Amniotic epithelial cell (primary cell): ENCODE measurements at regions not wholly inside any gene's neighbourhood (a gene's known extent, or its start where the extent isn't known, plus 50 kb on each side); places are given as distances from the start of the nearest gene placed in this dataset.
"Not testable (repeated sequence)": the region's sequence is repeated elsewhere in the genome, so short reads cannot be mapped to it uniquely, and the experiment has no call there.

Experiments
- DNase-seq: peaks from one replicate; pipeline ENCODE4 v3.0.0-alpha.2; 2010; ENCODE audit warnings: low read depth

DNA sequence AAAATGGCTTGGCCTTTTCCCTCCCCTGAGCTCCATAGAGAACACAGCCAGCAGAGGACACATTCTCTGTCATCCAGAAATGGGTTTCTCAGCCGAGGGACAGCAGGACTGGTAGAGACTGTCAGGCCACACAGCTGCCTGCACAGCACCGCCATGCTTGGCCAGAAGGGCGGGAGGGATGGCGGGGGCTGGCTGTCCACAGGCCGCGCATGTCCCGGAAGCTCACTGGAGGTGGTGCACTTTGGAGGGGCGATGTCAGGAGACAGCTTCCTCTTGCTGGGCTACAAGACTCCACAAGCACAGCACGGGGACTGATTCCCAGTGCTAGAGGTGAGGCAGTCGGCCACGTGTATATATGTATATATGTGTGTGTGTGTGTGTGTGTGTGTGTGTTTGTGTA is 125.3 kb downstream of the GOLGA6L4 start:
- not testable (repeated sequence) for DNase-seq

DNA sequence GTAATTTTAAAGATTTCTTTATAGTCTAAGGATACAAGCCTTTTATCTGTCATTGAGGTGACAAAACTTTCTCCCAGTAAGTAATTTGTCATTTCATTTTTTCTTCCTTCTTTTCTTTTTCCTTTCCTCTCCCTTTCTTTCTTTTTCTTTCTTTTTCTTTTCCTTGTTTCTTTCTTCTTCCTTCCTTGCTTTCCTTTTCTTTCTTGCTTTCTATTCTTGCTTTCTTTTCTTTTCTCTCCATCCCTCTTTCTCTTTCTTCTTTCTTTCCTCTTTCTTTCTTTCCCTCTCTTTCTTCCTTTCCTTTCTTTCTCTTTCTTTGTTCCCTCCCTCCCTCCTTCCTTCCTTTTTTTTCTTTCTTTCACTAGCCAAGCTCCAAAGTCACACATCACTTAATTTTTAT is 148.8 kb downstream of the GOLGA6L4 start:
- not testable (repeated sequence) for DNase-seq

DNA sequence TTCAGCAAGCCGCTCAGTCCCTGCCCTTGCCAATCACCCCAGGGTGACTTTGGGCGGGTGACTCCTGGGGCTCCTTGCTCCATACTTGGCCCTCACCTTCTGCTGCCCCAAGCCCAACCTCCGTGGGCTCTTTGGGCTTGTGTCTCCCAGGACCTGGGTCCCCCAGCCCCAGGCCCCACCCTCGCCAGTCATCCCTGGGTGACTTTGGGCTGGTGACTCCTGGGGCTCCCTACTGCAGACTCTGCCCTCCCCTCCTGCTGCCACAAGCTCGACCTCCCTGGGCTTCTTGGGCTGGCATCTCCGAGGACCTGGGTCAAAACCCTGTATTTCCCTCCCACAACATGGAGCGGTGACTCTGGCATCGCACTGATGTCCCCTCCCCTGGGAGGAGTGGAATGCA is 151.5 kb downstream of the GOLGA6L4 start:
- no peak for DNase-seq

DNA sequence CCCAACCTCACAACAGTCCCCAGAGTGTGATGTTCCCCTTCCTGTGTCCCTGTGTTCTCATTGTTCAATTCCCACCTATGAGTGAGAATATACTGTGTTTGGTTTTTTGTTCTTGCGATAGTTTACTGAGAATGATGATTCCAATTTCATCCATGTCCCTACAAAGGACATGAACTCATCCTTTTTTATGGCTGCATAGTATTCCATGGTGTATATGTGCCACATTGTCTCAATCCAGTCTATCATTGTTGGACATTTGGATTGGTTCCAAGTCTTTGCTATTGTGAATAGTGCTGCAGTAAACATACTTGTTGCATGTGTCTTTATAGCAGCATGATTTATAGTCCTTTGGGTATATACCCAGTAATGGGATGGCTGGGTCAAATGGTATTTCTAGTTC is 152.6 kb downstream of the GOLGA6L4 start:
- DNase-seq = not testable (repeated sequence)

DNA sequence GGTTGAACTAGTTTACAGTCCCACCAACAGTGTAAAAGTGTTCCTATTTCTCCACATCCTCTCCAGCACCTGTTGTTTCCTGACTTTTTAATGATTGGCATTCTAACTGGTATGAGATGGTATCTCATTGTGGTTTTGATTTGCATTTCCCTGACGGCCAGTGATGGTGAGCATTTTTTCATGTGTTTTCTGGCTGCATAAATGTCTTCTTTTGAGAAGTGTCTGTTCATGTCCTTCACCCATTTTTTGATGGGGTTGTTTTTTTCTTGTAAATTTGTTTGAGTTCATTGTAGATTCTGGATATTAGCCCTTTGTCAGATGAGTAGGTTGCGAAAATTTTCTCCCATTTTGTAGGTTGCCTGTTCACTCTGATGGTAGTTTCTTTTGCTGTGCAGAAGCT is 153.1 kb downstream of the GOLGA6L4 start:
- not testable (repeated sequence) for DNase-seq

DNA sequence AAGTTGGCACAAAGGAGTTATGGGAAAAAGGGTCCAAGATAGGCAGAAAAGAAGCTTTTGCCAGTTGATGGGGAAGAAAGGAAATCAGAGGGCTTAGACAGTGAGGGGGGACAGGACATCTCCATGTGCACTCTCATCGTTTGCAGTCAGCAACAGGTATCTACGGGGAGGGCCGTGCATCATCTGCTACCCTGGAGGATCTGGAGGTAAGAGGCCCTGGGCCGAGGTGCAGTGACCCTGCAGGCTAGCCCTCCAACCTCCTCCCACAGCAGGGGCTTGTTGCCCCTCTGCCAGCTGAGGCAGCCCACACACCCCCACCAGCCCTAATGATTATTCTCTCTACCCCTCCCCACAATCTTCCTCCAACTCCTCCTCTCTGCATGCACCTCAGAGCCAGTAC is 154.8 kb downstream of the GOLGA6L4 start:
- DNase-seq = not testable (repeated sequence)

DNA sequence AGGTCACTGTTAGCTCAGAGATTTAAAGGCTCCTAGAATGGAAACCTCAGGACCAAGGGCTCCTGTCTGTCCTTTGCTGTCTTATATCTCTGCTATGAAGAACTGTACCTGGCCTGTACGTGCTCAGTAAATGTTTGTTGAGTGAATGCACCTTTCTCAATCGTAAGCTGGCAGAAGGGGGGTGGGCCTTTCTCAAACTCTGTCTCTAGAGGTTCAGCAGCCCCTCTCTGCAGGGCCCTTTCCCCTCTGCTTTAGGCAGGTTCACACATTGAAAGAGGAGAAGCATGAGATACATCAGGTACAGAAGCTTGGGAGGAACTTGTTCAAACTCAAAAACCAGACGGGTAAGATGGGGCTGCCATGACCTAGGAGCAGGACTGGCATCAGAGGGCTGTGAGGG is 155.6 kb downstream of the GOLGA6L4 start:
- no peak for DNase-seq

DNA sequence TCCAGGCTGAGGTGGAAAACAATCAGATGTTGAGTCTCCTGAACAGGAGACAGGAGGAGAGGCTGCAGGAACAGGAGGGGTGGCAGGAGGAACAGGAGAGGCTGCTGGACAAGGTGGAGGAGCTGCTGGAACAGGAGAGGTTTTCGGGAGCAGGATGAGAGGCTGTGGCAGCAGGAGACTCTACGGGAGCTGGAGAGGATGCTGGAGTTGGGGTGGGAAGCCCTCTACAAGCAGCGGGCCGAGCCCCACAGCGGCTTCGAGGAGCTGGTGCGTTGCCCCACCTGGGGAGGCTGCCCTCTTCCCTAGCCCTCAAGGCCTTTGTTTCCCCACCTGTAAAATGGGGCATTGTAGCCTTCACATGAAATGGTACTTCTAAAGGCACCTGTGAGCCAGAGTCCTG is 156.4 kb downstream of the GOLGA6L4 start:
- not testable (repeated sequence) for DNase-seq

DNA sequence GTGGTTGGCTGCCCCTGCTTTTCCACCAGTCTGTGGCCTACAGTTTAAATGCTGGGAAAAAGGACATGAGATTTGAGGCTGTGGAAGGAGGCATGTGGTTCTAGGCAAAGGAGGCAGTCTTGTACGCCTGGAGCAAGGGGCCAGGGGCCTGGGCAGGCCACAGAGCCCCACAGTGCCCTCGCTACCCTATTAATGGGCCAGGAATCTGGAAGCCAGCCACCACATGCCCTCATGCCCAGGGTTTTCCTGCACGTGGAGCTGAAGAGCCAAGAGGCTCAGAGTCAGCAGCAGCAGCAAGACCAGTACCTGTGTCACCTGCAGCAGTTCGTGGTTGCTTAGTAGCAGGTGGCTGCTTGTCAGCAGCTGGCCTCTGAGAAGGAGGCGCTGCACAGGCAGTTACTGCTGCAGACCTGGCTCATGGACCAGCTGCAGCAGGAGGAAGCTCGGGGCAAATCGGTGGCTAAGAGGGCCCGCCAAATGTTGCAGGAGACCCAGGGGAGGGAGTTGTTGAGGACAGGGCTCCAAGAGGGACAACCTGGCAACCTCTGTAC is 157.9 kb downstream of the GOLGA6L4 start:
- DNase-seq = not testable (repeated sequence)

DNA sequence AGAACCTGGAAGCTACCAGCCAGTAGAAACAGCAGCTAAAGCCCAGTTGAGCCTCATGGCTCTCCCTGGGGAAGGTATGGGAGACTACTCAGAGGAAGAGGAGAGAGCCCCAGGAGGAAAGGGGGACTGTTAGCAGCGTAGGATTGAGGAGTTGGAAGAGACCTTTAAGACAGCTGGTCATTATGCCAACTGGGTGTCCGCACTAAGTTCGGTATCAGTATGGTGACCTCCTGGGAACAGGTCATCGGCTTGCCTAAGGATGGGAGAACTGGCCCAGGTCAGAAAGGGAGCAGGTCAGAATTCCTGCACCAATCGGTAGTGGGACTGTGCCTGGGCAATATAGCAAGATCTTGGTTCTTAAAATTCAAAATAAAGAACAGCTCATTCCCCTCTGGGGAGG is 158.4 kb downstream of the GOLGA6L4 start:
- not testable (repeated sequence) for DNase-seq

DNA sequence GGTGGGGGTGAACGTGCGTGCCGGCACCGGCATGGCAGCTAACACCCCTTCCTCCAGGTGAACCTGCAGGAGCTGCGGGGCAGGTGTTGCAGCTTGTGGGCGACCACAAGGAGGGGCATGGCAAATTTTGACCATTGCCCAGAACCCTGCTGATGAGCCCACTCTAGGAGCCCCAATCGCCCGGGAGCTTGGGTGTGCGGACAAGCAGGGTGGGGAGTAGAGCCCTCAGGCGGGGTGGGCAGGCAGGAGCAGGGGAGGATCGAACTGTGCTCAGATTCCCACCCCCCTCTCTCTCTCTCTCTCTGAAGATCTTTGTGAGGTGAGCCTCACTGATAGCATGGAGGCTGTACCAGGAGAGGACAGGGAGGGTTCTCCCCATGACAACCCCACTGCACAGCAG is 159.8 kb downstream of the GOLGA6L4 start:
- not testable (repeated sequence) for DNase-seq

DNA sequence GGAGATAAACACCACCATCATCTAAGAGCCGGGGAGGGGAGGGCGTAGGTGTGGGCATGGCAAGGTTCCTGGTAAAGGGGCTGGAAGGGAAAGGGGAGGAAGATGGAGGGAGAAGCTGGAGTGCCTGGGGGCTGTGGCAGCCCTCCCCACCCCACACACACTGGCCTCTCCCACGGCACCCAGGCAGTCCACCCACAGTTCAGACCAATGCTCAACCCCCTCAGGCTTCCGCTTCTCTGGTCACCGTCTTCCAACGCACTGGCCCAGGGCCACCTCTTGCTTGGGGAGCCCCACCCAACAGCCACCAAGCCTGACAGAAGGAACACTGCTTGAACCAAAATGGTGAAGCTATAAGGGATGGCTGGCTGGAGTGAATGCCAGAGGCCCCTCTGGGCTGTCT is 160.3 kb downstream of the GOLGA6L4 start:
- not testable (repeated sequence) for DNase-seq

DNA sequence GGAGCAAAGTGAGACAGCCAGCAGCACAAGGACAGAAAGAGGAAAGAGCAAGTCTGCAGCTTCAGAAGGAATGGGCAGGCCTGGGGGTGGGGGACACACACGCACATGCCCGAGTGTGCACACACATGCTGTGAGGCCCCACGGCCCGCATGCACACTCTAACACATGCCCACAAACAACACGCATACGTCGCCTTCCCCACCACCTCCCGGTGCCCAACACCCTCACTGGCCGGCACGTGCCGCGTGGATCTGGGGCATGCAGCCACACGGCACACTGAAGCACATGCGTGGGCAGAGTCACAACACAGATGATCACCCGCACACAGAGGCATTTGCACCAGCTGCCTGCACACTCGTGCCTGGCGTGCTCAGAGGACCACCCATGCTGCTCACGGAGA is 161.5 kb downstream of the GOLGA6L4 start:
- not testable (repeated sequence) for DNase-seq

DNA sequence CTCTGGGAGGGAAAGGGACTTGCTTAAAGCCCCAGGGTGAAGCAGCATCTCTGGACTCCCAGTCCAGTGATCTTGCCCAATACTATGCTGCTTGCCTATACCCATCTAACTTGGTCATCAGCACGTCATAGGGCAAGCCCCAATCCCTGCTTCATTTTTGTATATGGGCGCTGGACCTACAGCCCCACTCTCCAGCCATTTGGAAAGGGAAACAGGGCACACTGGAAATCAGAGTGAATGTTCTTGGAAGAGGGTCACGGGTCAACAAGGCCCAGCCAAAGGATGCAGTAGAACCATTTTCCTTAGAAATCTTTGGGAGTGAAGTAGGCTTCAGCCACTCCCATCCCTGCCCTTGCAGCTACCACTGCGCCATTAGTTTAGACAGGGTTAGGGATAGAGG is 162.5 kb downstream of the GOLGA6L4 start:
- DNase-seq = not testable (repeated sequence)

DNA sequence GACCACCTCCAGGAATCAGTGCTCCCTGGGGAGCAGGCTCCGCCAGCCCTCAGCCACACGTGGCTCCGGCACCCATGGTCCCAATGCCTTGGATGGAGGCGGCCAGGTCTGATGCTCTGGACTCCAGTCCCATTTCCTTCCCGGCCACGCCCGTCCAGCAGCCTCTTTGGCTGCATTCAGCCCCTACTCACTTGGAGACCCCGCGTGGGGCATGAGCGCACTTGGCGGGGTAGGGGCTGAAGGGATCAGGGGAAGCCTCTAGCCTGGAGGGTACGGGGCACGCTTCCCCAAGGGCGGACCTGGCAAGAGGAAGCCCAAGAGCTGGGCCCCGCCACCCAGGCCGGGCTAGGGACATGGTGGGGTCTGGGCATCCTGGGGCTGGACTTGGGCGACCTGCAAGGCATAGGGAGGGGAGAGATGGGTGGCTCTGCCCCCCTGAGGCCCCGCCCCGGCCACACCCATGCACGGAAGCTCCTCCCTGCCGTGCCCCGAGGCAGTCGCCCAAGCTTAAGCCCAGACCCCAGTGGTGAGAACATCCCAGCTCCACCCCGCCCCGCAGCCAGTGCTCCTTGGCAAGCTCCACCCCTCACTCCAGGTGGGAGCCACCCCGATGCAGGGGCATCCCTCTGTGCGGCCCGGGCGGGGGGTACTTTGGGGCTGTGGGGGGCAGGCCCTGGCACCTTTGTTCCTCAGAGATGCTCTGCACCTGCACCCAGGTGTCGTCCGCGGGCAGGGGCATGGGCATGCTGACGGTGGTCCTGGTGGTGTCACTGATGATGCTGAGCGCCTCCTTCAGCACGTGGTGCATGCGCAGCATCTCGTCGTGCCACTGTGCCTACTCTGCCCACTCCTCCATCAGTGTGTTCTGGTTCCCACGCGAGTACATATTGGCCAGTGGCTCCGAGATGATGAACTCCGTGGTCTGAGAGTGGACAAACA is 163.5 kb downstream of the GOLGA6L4 start:
- DNase-seq = no peak

DNA sequence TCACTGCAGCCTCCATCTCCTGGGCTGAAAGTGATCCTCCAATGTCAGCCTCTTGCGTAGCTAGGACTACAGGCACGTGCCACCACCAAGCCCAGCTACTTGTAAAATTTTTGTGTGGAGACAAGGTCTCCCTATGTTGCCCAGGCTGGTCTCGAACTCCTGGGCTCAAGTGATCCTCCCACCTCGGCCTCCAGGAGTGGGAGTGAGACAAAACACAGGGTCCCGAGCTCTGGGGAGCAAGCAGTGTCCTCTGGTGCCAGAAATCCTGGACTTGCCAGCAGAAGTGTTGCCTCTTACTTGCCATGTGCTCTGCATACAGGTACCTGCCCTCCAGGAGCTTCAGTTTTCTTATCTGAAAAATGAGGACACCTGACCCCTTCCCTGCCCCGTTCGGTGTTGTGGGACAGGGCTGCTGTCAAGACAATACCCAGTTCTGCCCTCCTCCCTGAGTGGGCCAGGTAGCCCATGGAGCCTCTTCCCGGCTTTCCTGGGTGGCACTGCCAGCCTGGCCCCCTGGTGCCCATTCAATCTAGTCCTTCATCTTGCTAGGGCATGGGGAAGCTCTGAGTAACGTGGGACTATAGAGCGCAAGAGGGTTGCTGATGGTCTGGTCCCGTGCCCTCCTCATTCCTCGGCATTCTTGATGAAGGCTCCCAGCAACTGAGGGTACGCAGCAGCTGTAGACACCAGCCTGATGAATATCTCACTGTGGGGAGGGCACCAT is 164.6 kb downstream of the GOLGA6L4 start:
- no peak for DNase-seq

DNA sequence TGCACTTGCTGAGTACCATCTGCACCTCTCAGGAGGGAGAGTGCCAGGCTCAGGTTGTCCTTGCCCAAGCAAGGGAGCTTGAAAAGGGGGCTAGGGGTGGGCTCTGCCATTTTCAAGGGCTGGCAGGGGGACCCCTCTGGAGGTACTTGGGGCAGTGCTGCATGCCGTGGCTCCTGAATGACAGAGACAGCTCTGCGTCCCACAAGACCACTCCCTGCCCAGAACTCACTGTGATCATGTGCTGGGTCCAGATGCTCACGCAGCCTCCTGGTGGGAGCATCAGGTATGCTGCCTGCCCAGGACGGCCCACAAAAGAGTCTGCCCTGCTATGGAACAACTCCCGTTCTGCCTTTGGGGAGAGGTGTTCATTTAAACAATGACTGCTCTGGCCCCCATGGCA is 165.2 kb downstream of the GOLGA6L4 start:
- DNase-seq = no peak

DNA sequence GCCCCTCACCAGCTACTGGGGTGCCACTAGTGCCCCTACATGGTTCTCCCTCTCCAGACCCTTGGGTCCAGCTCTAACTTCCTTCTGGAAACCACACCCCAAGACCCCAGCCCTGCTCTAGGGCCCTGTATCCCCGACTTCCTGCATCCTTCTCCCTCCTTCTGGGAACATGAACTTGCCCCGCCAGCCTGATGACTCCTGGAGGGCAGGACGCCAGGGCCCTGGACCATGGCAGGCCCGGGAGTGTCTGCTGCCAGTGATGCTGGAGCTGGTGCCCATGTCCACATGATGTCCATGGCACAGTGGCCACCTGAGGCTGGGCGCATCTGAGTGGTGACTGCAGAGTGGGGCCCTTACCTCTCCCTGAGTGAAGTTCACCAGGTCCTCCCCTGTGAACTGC is 165.9 kb downstream of the GOLGA6L4 start:
- DNase-seq = not testable (repeated sequence)

DNA sequence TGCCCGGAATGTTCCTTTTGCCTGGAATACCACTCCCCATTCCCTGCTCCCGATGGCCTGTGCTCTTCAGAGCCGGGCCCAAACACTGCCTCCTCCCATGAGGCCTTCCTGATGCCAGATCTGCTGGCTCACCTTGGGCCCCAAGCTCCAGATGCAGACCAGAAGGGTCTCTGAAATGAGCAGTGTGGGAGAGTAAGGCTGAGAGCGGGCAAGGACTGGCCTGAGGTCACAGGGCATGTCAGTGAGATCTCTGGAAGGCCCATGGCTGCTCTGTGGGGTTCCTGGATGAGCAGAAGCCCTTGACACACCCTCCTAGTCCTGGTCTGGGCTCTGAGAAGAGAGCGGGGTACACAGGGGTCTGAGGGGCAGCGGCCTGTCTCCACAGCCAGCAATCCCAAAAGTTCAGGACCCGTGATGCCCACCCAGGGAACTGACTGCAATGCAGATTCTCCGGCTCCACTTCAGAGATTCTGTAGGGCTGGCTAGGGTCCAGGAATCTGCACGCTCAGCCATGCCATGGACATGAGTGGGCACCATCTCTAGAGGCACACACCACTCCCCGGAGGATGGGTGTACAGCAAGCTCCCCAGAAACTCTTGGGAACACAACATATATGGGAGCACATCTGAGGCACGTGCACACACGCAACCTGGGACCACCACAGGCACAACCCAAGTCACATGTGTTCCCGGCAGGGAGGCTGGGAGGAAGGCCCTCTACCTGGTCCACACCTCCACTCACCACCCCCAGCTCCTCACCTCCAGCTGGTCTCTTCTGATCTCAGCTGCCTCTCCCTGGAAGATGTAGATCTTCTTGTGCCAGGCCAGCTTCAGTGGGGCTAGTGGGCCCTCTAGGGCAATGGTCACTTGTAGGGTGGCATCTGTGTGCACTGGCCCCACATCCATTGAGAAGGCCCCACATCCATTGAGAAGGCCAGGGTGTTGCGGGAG is 166.6 kb downstream of the GOLGA6L4 start:
- not testable (repeated sequence) for DNase-seq

DNA sequence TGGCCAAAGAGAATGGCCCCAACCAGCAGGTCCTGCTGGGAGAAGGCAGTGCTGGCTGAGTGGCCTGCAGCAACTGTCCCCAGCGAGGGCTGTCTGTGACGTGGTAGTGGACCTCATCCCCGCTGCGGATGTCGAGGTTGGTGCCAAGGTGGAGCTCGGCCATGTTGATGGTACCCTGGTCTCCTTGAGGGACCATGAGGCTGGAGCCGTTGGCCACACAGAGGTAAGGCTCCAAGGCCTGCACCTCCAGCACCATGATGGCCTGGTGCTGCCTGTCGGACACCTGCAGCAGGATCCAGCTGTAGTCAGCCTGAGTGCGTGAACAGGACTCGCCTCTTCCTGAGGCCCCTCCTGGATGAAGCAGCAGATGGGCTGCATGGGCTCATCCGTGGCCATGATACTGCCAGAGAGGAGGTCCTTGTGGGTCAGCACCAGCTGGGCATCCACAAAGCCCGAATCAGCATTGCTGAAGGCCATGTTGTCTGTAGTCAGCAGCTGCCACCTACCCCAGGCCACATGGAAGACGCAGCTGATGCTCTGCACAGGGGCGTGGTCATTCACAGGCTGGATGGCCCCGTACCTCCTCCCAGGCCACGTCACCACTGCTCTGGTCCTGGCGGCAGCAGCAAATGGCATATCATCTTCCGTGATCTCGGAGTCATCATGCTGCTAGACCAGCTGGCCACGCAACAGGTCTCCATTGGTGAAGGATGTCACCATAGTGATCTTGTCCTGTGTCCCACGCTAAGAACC is 167.5 kb downstream of the GOLGA6L4 start:
- no peak for DNase-seq

DNA sequence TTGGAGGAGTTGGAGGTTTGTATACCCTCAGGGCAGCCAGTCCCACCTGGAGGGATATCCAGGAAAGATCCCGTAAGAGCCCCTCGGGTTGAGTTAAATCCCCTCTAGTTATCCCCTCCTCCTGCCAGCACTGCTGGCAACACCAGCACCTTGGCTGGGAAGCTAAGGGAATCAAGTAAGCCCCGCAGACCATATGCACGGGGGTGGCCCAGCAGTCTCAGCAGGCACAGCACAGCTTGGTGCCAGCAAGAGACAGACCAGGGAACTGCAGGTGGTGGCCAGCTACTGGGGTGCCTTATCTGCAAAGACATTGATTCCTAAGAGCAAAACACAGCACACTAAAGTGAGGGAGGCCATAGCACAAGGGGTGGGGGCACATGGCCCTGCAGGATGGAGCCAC is 173.8 kb downstream of the GOLGA6L4 start:
- not testable (repeated sequence) for DNase-seq
